ENCODE measurements at regions not wholly inside any gene's neighbourhood (a gene's known extent, or its start where the extent isn't known, plus 50 kb on each side); places are given as distances from the start of the nearest gene placed in this dataset.

GRCh38 chr10:18959369-18959768 lies 89.2 kb upstream of the MALRD1 start:
- TF ChIP-seq CTCF (IDR thresholded peaks at IDR 0.05) = no peak
- no peak for TF ChIP-seq POLR2A (IDR thresholded peaks at IDR 0.05)

Measured in testis (tissue), 2 donors.